GM12891 (cell line): ENCODE measurements at regions not wholly inside any gene's neighbourhood (a gene's known extent, or its start where the extent isn't known, plus 50 kb on each side); places are given as distances from the start of the nearest gene placed in this dataset.

ENCODE experiments used
- PAX5 ChIP-seq: IDR thresholded peaks from 2 replicates; pipeline ENCODE4 v1.6.1; 2011; ENCODE audit warnings: low read length, moderate library complexity, mild to moderate bottlenecking; ENCODE audit not compliant: insufficient read depth, severe bottlenecking
- POLR2A ChIP-seq: IDR thresholded peaks from 2 replicates; pipeline ENCODE4 v1.6.1; 2011; ENCODE audit warnings: low read depth, low read length, control low read depth
- POLR2AphosphoS5 ChIP-seq: IDR thresholded peaks from 2 replicates; pipeline ENCODE4 v1.6.1; 2011; ENCODE audit warnings: low read depth, low read length, control low read depth
- SPI1 ChIP-seq: IDR thresholded peaks from 2 replicates; pipeline ENCODE4 v1.6.1; 2011; ENCODE audit warnings: low read depth, low read length, control low read depth
- TAF1 ChIP-seq: IDR thresholded peaks from 2 replicates; pipeline ENCODE4 v1.6.1; 2011; ENCODE audit warnings: low read depth, low read length, control low read depth

DNA sequence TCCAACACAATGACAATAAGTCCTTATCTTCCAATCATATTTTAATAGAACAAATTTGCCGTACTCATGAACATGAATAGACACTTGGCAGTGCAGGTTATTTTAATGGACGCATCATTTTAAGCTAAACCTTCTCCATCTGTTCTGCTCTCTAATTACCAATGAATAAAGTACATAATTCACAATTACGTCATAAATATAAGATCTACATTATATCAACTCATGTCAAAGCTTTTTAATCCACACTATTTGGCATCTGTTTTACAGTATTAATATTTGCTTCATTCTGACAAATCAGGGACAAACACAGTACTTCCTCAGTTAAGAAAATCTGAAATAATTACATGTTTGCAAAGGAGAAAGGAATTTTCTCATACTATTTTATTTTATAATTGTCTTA, 344.1 kb upstream of the DMAC1 start:
- TF ChIP-seq POLR2A, result no peak
- TF ChIP-seq TAF1, result no peak
- TF ChIP-seq POLR2AphosphoS5, result no peak
- TF ChIP-seq PAX5, result no peak
- TF ChIP-seq SPI1, result no peak
